22Rv1 (cell line): ENCODE measurements at regions not wholly inside any gene's neighbourhood (a gene's known extent, or its start where the extent isn't known, plus 50 kb on each side); places are given as distances from the start of the nearest gene placed in this dataset.
"Not testable (repeated sequence)": the region's sequence is repeated elsewhere in the genome, so short reads cannot be mapped to it uniquely, and the experiment has no call there.

ENCODE experiments used
- ZFX ChIP-seq: fragments of 450-650 bp; IDR thresholded peaks from 2 replicates; pipeline ENCODE4 v1.6.1; 2017; ENCODE audit warnings: antibody characterized with exemption, borderline replicate concordance
- TF ChIP-seq, protein P1 (sequence below): fragments of 450-650 bp; IDR thresholded peaks from 2 replicates; pipeline ENCODE4 v1.5.1; 2017; ENCODE audit warnings: mild to moderate bottlenecking

- TF ChIP-seq, protein P1, sequence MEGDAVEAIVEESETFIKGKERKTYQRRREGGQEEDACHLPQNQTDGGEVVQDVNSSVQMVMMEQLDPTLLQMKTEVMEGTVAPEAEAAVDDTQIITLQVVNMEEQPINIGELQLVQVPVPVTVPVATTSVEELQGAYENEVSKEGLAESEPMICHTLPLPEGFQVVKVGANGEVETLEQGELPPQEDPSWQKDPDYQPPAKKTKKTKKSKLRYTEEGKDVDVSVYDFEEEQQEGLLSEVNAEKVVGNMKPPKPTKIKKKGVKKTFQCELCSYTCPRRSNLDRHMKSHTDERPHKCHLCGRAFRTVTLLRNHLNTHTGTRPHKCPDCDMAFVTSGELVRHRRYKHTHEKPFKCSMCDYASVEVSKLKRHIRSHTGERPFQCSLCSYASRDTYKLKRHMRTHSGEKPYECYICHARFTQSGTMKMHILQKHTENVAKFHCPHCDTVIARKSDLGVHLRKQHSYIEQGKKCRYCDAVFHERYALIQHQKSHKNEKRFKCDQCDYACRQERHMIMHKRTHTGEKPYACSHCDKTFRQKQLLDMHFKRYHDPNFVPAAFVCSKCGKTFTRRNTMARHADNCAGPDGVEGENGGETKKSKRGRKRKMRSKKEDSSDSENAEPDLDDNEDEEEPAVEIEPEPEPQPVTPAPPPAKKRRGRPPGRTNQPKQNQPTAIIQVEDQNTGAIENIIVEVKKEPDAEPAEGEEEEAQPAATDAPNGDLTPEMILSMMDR: not testable (repeated sequence)
- not testable (repeated sequence) for TF ChIP-seq ZFX
Measured at GRCh38 chr1:242954945-242955344, 300.1 kb downstream of the CEP170 start.
